ENCODE measurements at regions not wholly inside any gene's neighbourhood (a gene's known extent, or its start where the extent isn't known, plus 50 kb on each side); places are given as distances from the start of the nearest gene placed in this dataset.

DNA sequence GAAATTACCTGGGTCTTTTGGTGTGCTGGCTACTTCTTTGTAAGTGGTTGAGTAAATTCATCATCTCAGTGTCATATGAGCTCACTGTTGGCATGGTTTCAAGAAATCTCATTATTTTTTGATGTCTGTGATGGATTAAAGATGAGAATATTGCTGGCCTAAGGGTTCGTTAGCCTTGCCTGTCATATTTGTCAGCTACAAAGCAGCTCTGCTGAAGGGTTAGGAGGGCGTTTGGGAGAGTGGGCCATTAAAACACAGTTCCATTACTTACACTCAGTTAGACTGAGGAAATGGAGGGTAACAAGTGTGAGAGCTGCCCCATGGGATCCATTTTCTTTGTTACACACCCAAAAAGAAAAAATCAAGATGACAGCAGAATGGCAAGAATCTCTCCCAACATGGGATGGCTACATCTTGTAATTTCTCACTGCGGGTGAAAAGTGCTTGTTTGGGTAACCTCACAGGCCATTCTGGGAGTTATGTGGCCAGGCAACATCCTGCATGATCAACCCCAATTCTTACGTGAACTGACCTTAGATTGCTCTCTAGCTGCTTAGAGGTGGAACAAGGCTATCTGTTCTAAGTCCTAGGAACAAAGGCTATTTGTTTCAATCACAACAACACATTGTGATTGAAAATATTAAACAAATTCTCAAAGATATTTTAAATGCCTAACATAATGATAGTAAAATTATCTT, 609.5 kb upstream of the RGMB start:
- Histone ChIP-seq H3K4me3 (ENCODE audit: low read depth, low read length) (no peak overlapping the region), H3K27me3 (replicated peaks; ENCODE audit: control insufficient read depth, insufficient read depth, low read length) (no peaks in the 10 kb centered on the region), H3K36me3 (ENCODE audit: control insufficient read depth, insufficient read depth, low read length) (no peaks in the 10 kb centered on the region), H3K9me3 (no peaks in the 10 kb centered on the region), H3K4me1 (no peaks in the 10 kb centered on the region)
- ChIA-PET POLR2A (no interaction called here), CTCF (no interaction called here)
- no TSS peak for BruUV-seq (replicated peaks)
- H3K36me3 Mint-ChIP-seq (ENCODE audit: insufficient read depth, unreplicated experiment) = no peaks in the 10 kb centered on the region
- H3K4me1 Mint-ChIP-seq (ENCODE audit: low read depth, unreplicated experiment) = no peaks in the 10 kb centered on the region
- TF ChIP-seq, protein P1, sequence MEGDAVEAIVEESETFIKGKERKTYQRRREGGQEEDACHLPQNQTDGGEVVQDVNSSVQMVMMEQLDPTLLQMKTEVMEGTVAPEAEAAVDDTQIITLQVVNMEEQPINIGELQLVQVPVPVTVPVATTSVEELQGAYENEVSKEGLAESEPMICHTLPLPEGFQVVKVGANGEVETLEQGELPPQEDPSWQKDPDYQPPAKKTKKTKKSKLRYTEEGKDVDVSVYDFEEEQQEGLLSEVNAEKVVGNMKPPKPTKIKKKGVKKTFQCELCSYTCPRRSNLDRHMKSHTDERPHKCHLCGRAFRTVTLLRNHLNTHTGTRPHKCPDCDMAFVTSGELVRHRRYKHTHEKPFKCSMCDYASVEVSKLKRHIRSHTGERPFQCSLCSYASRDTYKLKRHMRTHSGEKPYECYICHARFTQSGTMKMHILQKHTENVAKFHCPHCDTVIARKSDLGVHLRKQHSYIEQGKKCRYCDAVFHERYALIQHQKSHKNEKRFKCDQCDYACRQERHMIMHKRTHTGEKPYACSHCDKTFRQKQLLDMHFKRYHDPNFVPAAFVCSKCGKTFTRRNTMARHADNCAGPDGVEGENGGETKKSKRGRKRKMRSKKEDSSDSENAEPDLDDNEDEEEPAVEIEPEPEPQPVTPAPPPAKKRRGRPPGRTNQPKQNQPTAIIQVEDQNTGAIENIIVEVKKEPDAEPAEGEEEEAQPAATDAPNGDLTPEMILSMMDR (IDR thresholded peaks at IDR 0.05; ENCODE audit: insufficient read depth in 1 of 2, low read depth in 1 of 2, low read length in 1 of 2, severe bottlenecking in 1 of 2, unreplicated experiment in 1 of 2) = no peak
- intact Hi-C loops (cut with micrococcal nuclease; ENCODE audit: unreplicated experiment) = no loop called here
- no peak overlapping the region for H3K4me3 Mint-ChIP-seq (ENCODE audit: unreplicated experiment)
- no peak for DNase-seq
- H3K27ac Mint-ChIP-seq (ENCODE audit: unreplicated experiment) = no peak overlapping the region
- H3K27me3 Mint-ChIP-seq (ENCODE audit: insufficient read depth, unreplicated experiment) = no peaks in the 10 kb centered on the region
- no peaks in the 10 kb centered on the region for H3K9me3 Mint-ChIP-seq (ENCODE audit: unreplicated experiment)

DNA sequence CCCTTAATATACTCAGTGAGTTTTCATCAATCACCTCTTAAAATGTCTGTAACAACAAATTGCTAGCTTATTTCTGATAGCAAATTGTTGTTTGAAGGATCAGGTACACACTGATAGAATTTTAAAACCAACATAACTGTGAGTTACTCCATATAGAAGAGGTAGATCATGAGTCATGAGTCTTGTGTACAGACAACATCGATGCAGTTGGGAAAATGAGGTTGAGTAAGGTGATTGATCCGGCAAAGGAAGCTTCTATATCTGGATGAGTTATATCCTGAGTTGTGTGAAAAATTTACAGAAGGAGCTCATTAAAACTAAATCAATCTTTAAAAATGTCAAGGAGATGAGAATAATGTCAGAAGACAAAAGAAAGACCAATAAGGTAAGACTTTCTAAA, 604.6 kb upstream of the RGMB start:
- no TSS peak for BruUV-seq (replicated peaks)
- POLR2A ChIA-PET = no interaction called here
- TF ChIP-seq, protein P1 (IDR thresholded peaks at IDR 0.05; ENCODE audit: insufficient read depth in 1 of 2, low read depth in 1 of 2, low read length in 1 of 2, severe bottlenecking in 1 of 2, unreplicated experiment in 1 of 2) = no peak
- no peak overlapping the region for H3K4me3 ChIP-seq (ENCODE audit: low read depth, low read length)
- DNase-seq = no peak
- H3K4me1 Mint-ChIP-seq (ENCODE audit: low read depth, unreplicated experiment) = no peaks in the 10 kb centered on the region
- no peaks in the 10 kb centered on the region for H3K9me3 ChIP-seq
- no peaks in the 10 kb centered on the region for H3K36me3 ChIP-seq (ENCODE audit: control insufficient read depth, insufficient read depth, low read length)
- intact Hi-C loops (cut with micrococcal nuclease; ENCODE audit: unreplicated experiment) = no loop called here
- no peaks in the 10 kb centered on the region for H3K9me3 Mint-ChIP-seq (ENCODE audit: unreplicated experiment)
- H3K27ac Mint-ChIP-seq (ENCODE audit: unreplicated experiment) = no peak overlapping the region
- no peaks in the 10 kb centered on the region for H3K4me1 ChIP-seq
- H3K27me3 Mint-ChIP-seq (ENCODE audit: insufficient read depth, unreplicated experiment) = no peaks in the 10 kb centered on the region
- no peak overlapping the region for H3K4me3 Mint-ChIP-seq (ENCODE audit: unreplicated experiment)
- H3K27me3 ChIP-seq (replicated peaks; ENCODE audit: control insufficient read depth, insufficient read depth, low read length) = no peaks in the 10 kb centered on the region; the same call in 1 of the 2 replicates
- CTCF ChIA-PET = no interaction called here
- no peaks in the 10 kb centered on the region for H3K36me3 Mint-ChIP-seq (ENCODE audit: insufficient read depth, unreplicated experiment)

DNA sequence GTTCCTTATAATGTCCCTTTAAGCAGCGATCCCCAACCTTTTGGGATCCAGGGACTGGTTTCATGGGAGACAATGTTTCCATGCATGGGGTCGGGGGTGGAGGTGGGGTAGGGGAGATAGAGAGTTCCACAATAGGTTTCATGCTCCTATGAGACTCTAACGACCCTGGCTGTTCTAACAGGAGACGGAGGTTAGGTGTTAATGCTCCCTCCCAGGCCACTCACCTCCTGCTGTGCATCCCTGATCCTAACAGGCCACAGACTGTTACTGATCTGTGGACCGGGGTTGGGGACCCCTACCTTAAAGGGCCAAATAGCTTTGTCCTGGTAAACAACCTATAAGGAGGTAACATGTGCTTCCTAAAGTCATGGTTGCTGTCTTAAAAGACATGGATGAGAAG, 602.5 kb upstream of the RGMB start:
- Mint-ChIP-seq H3K27ac (ENCODE audit: unreplicated experiment) (no peak overlapping the region), H3K27me3 (ENCODE audit: insufficient read depth, unreplicated experiment) (no peaks in the 10 kb centered on the region), H3K4me1 (ENCODE audit: low read depth, unreplicated experiment) (no peaks in the 10 kb centered on the region), H3K4me3 (ENCODE audit: unreplicated experiment) (no peak overlapping the region), H3K9me3 (ENCODE audit: unreplicated experiment) (no peaks in the 10 kb centered on the region), H3K36me3 (ENCODE audit: insufficient read depth, unreplicated experiment) (no peaks in the 10 kb centered on the region)
- no TSS peak for BruUV-seq (replicated peaks)
- Histone ChIP-seq H3K9me3 (no peaks in the 10 kb centered on the region), H3K36me3 (ENCODE audit: control insufficient read depth, insufficient read depth, low read length) (no peaks in the 10 kb centered on the region), H3K4me1 (no peaks in the 10 kb centered on the region), H3K4me3 (ENCODE audit: low read depth, low read length) (no peak overlapping the region), H3K27me3 (replicated peaks; ENCODE audit: control insufficient read depth, insufficient read depth, low read length) (no peaks in the 10 kb centered on the region; the same call in 1 of the 2 replicates)
- no peak for DNase-seq
- TF ChIP-seq, protein P1 (IDR thresholded peaks at IDR 0.05; ENCODE audit: insufficient read depth in 1 of 2, low read depth in 1 of 2, low read length in 1 of 2, severe bottlenecking in 1 of 2, unreplicated experiment in 1 of 2) = no peak
- intact Hi-C loops (cut with micrococcal nuclease; ENCODE audit: unreplicated experiment) = no loop called here
- ChIA-PET POLR2A (no interaction called here), CTCF (no interaction called here)
